ENCODE measurements at regions not wholly inside any gene's neighbourhood (a gene's known extent, or its start where the extent isn't known, plus 50 kb on each side); places are given as distances from the start of the nearest gene placed in this dataset.

DNA sequence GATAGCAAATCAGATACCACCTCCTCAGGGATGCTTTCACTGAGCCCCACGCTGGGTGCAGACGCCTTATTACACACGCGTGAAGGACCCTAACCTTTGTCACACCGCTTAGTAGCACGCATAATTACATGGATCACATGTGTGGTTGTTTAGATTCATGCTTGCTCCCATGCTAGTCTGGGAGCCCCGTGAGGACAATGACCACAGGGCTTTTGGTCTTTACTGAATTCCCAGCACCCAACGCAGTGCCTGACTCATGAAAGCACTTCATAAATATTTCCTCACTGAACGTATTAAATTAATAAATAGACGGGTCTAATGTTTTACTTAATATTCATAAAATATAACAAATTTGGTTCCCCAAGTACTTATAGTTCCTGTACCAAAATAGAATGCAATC is 132.5 kb downstream of the ALDH8A1 start:
- Histone ChIP-seq H2BK15ac (ENCODE audit: low read length) (no peak overlapping the region), H3K9ac (ENCODE audit: low read depth, low read length, poor library complexity) (no peak overlapping the region), H3K79me1 (ENCODE audit: low read depth, low read length) (no peaks in the 10 kb centered on the region), H2AK5ac (ENCODE audit: low read depth, low read length) (no peak overlapping the region), H3K27ac (replicated peaks; ENCODE audit: low read length) (no peak overlapping the region), H3K4me2 (ENCODE audit: insufficient read depth, low read length, poor library complexity, severe bottlenecking) (no peak overlapping the region), H3K23ac (ENCODE audit: low read depth, low read length, poor library complexity) (no peak overlapping the region), H3K4me3 (ENCODE audit: low read length in 2 of 2) (no peak overlapping the region), H3K14ac (ENCODE audit: low read length) (no peak overlapping the region), H2BK12ac (ENCODE audit: low read length) (no peak overlapping the region), H3K4ac (ENCODE audit: low read length) (no peak overlapping the region), H4K91ac (ENCODE audit: low read depth, low read length, poor library complexity) (no peak overlapping the region), H3K4me1 (ENCODE audit: control insufficient read depth in 2 of 2, insufficient read depth in 1 of 2, low read depth in 1 of 2, low read length in 2 of 2) (peaks cover 0 to 3% of the 10 kb centered on the region in 2 donors), H2BK120ac (ENCODE audit: low read depth, low read length) (no peak overlapping the region), H3K18ac (ENCODE audit: low read length) (no peak overlapping the region), H3K9me3 (replicated peaks in 1 of 2; ENCODE audit: control insufficient read depth in 2 of 2, insufficient read depth in 1 of 2, low read depth in 1 of 2, low read length in 2 of 2) (no peaks in the 10 kb centered on the region), H3K27me3 (ENCODE audit: control insufficient read depth in 3 of 3, insufficient read depth in 3 of 3, low read depth in 1 of 3, low read length in 3 of 3) (peaks cover 0 to 5% (median 0%) of the 10 kb centered on the region in 3 experiments), H2BK5ac (ENCODE audit: low read length) (no peak overlapping the region), H2AFZ (ENCODE audit: low read length) (no peak overlapping the region), H4K8ac (ENCODE audit: low read depth, low read length) (no peak overlapping the region), H3K36me3 (replicated peaks in 1 of 2; ENCODE audit: control insufficient read depth in 2 of 2, insufficient read depth in 2 of 2, low read length in 2 of 2) (no peaks in the 10 kb centered on the region)
- no peak for DNase-seq (ENCODE audit: low spot score)
- no CpG with 5 or more reads among the region's 10 CpGs for WGBS, 2 donors (ENCODE audit: extremely low coverage in 2 of 2, insufficient read length in 2 of 2, insufficient replicate concordance in 1 of 2)

DNA sequence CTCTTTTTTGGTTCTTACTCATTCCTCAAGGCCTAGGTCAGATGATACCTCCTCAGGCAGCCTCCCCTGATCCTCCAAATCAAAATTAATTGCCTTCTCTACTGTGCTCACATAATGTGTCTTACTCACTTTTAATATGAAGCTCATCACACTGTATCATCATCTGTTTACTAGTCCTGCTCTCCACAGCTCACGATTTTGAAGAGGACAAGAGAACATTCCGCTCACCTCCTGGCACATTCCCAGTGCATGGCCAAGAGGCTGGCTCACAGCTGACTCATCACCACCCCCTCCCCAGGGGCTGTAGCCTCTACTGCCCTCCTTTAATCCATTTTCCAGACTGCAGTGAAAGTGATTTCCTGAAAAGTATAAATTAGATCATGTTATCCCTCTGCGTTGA is 133.1 kb downstream of the ALDH8A1 start:
- Histone ChIP-seq H3K23ac (ENCODE audit: low read depth, low read length, poor library complexity) (no peak overlapping the region), H3K27me3 (ENCODE audit: control insufficient read depth in 3 of 3, insufficient read depth in 3 of 3, low read depth in 1 of 3, low read length in 3 of 3) (peaks cover 0 to under 1% (median 0%) of the 10 kb centered on the region in 3 experiments), H3K9me3 (replicated peaks in 1 of 2; ENCODE audit: control insufficient read depth in 2 of 2, insufficient read depth in 1 of 2, low read depth in 1 of 2, low read length in 2 of 2) (no peaks in the 10 kb centered on the region), H3K36me3 (replicated peaks in 1 of 2; ENCODE audit: control insufficient read depth in 2 of 2, insufficient read depth in 2 of 2, low read length in 2 of 2) (no peaks in the 10 kb centered on the region), H2BK120ac (ENCODE audit: low read depth, low read length) (no peak overlapping the region), H3K14ac (ENCODE audit: low read length) (no peak overlapping the region), H2AK5ac (ENCODE audit: low read depth, low read length) (no peak overlapping the region), H3K4me3 (ENCODE audit: low read length in 2 of 2) (no peak overlapping the region), H3K18ac (ENCODE audit: low read length) (no peak overlapping the region), H4K8ac (ENCODE audit: low read depth, low read length) (no peak overlapping the region), H3K9ac (ENCODE audit: low read depth, low read length, poor library complexity) (no peak overlapping the region), H3K27ac (replicated peaks; ENCODE audit: low read length) (no peak overlapping the region), H2BK12ac (ENCODE audit: low read length) (no peak overlapping the region), H3K4me2 (ENCODE audit: insufficient read depth, low read length, poor library complexity, severe bottlenecking) (no peak overlapping the region), H4K91ac (ENCODE audit: low read depth, low read length, poor library complexity) (no peak overlapping the region), H3K79me1 (ENCODE audit: low read depth, low read length) (no peaks in the 10 kb centered on the region), H2BK5ac (ENCODE audit: low read length) (no peak overlapping the region), H3K4me1 (ENCODE audit: control insufficient read depth in 2 of 2, insufficient read depth in 1 of 2, low read depth in 1 of 2, low read length in 2 of 2) (peaks cover 0 to under 1% of the 10 kb centered on the region in 2 donors), H2BK15ac (ENCODE audit: low read length) (no peak overlapping the region), H3K4ac (ENCODE audit: low read length) (no peak overlapping the region), H2AFZ (ENCODE audit: low read length) (no peak overlapping the region)
- no peak for DNase-seq (ENCODE audit: low spot score)
- no CpG with 5 or more reads among the region's 3 CpGs for WGBS, 2 donors (ENCODE audit: extremely low coverage in 2 of 2, insufficient read length in 2 of 2, insufficient replicate concordance in 1 of 2)

DNA sequence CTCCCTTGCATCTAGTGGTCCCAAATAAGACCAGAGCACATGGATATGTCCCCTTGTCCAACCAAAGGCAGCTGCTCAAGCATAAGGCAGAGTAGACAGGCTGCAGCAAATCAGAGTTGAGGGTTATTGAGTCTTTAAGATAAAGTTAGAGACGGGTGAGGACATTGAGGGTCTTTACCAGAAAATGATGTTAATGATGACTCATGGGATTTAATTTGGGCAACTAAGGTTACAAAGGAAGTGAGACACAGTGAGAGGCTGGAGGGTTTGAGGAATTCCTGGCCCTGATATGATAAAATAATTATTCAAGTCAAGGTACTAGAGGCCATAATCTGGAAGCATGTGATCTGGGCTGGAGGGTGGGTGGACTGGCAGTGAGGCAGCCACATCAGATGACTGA is 133.6 kb downstream of the ALDH8A1 start:
- no peaks in the 10 kb centered on the region for H3K4me1 ChIP-seq (ENCODE audit: control insufficient read depth in 2 of 2, insufficient read depth in 1 of 2, low read depth in 1 of 2, low read length in 2 of 2)
- no peak overlapping the region for H2AFZ ChIP-seq (ENCODE audit: low read length)
- no peak overlapping the region for H3K4me2 ChIP-seq (ENCODE audit: insufficient read depth, low read length, poor library complexity, severe bottlenecking)
- no peak overlapping the region for H4K91ac ChIP-seq (ENCODE audit: low read depth, low read length, poor library complexity)
- DNase-seq (ENCODE audit: low spot score): no peak
- H3K9me3 ChIP-seq (replicated peaks in 1 of 2; ENCODE audit: control insufficient read depth in 2 of 2, insufficient read depth in 1 of 2, low read depth in 1 of 2, low read length in 2 of 2): no peaks in the 10 kb centered on the region
- H3K27me3 ChIP-seq (ENCODE audit: control insufficient read depth in 3 of 3, insufficient read depth in 3 of 3, low read depth in 1 of 3, low read length in 3 of 3): no peaks in the 10 kb centered on the region
- no peak overlapping the region for H3K4me3 ChIP-seq (ENCODE audit: low read length in 2 of 2)
- H4K8ac ChIP-seq (ENCODE audit: low read depth, low read length): no peak overlapping the region
- no CpG with 5 or more reads among the region's 1 CpG for WGBS, 2 donors (ENCODE audit: extremely low coverage in 2 of 2, insufficient read length in 2 of 2, insufficient replicate concordance in 1 of 2)
- H3K36me3 ChIP-seq (replicated peaks in 1 of 2; ENCODE audit: control insufficient read depth in 2 of 2, insufficient read depth in 2 of 2, low read length in 2 of 2): no peaks in the 10 kb centered on the region
- H3K18ac ChIP-seq (ENCODE audit: low read length): no peak overlapping the region
- H2BK120ac ChIP-seq (ENCODE audit: low read depth, low read length): no peak overlapping the region
- H3K14ac ChIP-seq (ENCODE audit: low read length): no peak overlapping the region
- H2BK15ac ChIP-seq (ENCODE audit: low read length): no peak overlapping the region
- no peak overlapping the region for H2BK5ac ChIP-seq (ENCODE audit: low read length)
- H2BK12ac ChIP-seq (ENCODE audit: low read length): no peak overlapping the region
- no peak overlapping the region for H3K9ac ChIP-seq (ENCODE audit: low read depth, low read length, poor library complexity)
- H2AK5ac ChIP-seq (ENCODE audit: low read depth, low read length): no peak overlapping the region
- H3K4ac ChIP-seq (ENCODE audit: low read length): no peak overlapping the region
- no peaks in the 10 kb centered on the region for H3K79me1 ChIP-seq (ENCODE audit: low read depth, low read length)
- H3K23ac ChIP-seq (ENCODE audit: low read depth, low read length, poor library complexity): no peak overlapping the region
- H3K27ac ChIP-seq (replicated peaks; ENCODE audit: low read length): no peak overlapping the region

DNA sequence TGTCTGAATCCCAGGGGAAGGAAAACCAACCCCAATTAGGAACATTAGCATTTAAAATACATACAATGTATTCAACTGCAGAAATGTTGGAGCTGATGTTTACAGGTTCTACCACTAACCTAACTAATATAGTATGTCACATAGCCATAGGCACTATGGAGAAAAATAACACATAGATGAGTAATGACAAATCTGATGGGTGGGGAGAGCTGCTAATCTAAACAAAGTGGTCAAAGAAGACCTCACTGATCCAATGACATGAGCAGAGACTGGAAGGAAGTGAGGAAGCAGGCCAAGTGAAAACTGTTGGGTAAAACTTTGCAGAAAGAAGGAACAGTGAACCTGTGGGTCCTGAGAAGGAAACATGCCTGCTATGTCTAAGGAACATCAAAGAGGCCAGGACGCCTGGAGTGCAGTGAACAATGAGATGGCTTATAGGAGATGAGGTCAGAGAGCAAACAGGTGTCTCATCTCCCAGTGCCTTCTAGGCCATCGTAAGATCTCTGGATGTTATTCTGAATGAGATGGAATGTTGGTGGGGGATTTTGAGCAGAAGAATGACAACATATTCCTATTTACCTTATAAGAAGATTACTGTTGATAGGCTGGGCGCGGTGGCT is 135.7 kb downstream of the ALDH8A1 start:
- H4K8ac ChIP-seq (ENCODE audit: low read depth, low read length): no peak overlapping the region
- no peak overlapping the region for H3K14ac ChIP-seq (ENCODE audit: low read length)
- no peak overlapping the region for H3K4ac ChIP-seq (ENCODE audit: low read length)
- no peak overlapping the region for H3K23ac ChIP-seq (ENCODE audit: low read depth, low read length, poor library complexity)
- no peak overlapping the region for H4K91ac ChIP-seq (ENCODE audit: low read depth, low read length, poor library complexity)
- no CpG with 5 or more reads among the region's 4 CpGs for WGBS, 2 donors (ENCODE audit: extremely low coverage in 2 of 2, insufficient read length in 2 of 2, insufficient replicate concordance in 1 of 2)
- no peak overlapping the region for H3K4me2 ChIP-seq (ENCODE audit: insufficient read depth, low read length, poor library complexity, severe bottlenecking)
- no peak overlapping the region for H2BK15ac ChIP-seq (ENCODE audit: low read length)
- no peak overlapping the region for H2BK12ac ChIP-seq (ENCODE audit: low read length)
- H3K27me3 ChIP-seq (ENCODE audit: control insufficient read depth in 3 of 3, insufficient read depth in 3 of 3, low read depth in 1 of 3, low read length in 3 of 3): no peaks in the 10 kb centered on the region
- no peak overlapping the region for H3K4me3 ChIP-seq (ENCODE audit: low read length in 2 of 2)
- H3K4me1 ChIP-seq (ENCODE audit: control insufficient read depth in 2 of 2, insufficient read depth in 1 of 2, low read depth in 1 of 2, low read length in 2 of 2): no peaks in the 10 kb centered on the region
- no peak overlapping the region for H3K27ac ChIP-seq (replicated peaks; ENCODE audit: low read length)
- no peaks in the 10 kb centered on the region for H3K79me1 ChIP-seq (ENCODE audit: low read depth, low read length)
- H2AK5ac ChIP-seq (ENCODE audit: low read depth, low read length): no peak overlapping the region
- H2BK5ac ChIP-seq (ENCODE audit: low read length): no peak overlapping the region
- no peak overlapping the region for H2AFZ ChIP-seq (ENCODE audit: low read length)
- no peaks in the 10 kb centered on the region for H3K9me3 ChIP-seq (replicated peaks in 1 of 2; ENCODE audit: control insufficient read depth in 2 of 2, insufficient read depth in 1 of 2, low read depth in 1 of 2, low read length in 2 of 2)
- H3K18ac ChIP-seq (ENCODE audit: low read length): no peak overlapping the region
- no peak overlapping the region for H2BK120ac ChIP-seq (ENCODE audit: low read depth, low read length)
- no peak for DNase-seq (ENCODE audit: low spot score)
- no peak overlapping the region for H3K9ac ChIP-seq (ENCODE audit: low read depth, low read length, poor library complexity)
- H3K36me3 ChIP-seq (replicated peaks in 1 of 2; ENCODE audit: control insufficient read depth in 2 of 2, insufficient read depth in 2 of 2, low read length in 2 of 2): no peaks in the 10 kb centered on the region

Measured in neuronal stem cell (in vitro differentiated cells).